ENCODE measurements at regions not wholly inside any gene's neighbourhood (a gene's known extent, or its start where the extent isn't known, plus 50 kb on each side); places are given as distances from the start of the nearest gene placed in this dataset.

DNA sequence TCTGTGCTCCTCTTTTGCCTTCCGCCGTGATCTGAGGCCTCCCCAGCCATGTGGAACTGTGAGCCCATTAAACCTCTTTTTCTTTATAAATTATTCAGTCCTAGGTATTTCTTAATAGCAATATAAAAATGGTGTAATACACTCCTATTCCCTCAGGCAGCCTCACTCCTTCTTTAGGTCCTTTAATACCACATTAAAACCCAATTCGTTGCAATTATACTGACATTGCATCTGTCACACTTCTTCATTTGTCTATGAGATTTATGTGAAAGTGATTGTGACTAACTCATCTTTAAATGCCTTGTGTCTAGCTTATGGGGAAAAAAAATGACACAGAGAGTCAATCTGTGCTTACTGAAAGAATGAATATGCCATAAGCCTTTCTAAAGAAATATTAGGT, 1035.2 kb upstream of the SLIT2 start:
- no peak for TF ChIP-seq POLR2AphosphoS5 (IDR thresholded peaks at IDR 0.05; ENCODE audit: low read depth, low read length)

DNA sequence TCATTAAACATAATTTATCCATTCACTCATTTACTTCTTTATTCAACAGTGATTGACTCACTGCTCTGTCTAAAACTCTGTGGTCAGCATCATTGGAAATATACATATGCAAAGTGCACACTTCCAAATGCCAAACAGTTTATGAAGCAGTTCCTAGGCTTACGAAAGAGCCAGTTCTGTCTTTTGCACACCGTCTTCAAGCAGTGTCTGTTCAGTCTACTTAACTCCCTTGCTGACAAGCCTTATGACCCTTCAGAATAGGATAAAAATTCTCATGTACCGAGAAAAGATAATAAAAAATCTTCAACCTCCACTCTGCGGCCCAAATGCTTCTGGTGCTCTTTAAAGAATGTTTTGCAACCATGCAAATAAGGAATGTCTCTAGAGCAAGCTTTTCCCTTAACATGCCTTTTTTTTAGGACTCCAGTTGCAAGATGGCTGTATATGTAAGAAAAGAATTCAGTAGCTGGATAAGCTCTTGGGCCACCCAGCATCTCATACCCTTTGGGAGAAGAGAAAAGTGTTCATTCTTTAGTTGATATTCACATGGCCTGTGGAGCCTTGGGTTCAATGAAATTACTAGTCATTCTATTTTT, 1037.0 kb upstream of the SLIT2 start:
- no peak for TF ChIP-seq SIN3A (IDR thresholded peaks at IDR 0.05; ENCODE audit: borderline replicate concordance, insufficient read depth, low read length)
- TF ChIP-seq REST (IDR thresholded peaks at IDR 0.05; ENCODE audit: insufficient read depth in 1 of 2, low read depth in 2 of 2, low read length in 2 of 2) = no peak
- TF ChIP-seq FOXP2 (optimal IDR thresholded peaks at IDR 0.05; ENCODE audit: borderline replicate concordance, extremely low read depth, extremely low read length, insufficient read depth) = no peak
- no peak for TF ChIP-seq TAF1 (IDR thresholded peaks at IDR 0.05; ENCODE audit: borderline replicate concordance, insufficient read depth, low read length)
- no peak for TF ChIP-seq POLR2AphosphoS5 (IDR thresholded peaks at IDR 0.05; ENCODE audit: low read depth, low read length)

DNA sequence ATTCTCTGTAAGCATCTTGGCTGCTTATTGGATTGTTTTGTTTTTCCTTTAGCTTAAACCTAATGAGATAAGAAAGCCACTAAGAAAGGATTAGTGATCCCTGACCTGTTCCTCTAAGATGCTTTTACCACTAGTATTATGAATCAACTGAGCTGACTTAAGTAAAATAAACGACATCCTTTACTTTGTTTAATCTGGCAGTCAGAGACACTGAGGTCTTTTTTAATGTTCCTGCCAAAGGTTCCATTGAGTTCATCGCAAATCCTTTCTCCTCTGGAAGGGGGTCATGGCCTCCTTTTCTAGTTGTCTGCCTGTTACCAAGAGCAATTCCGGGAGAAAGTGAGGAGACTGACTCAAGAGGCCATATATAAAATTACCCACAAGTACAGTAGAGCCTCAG, 1038.3 kb upstream of the SLIT2 start:
- TF ChIP-seq SIN3A (IDR thresholded peaks at IDR 0.05; ENCODE audit: borderline replicate concordance, insufficient read depth, low read length) (no peak), TAF1 (IDR thresholded peaks at IDR 0.05; ENCODE audit: borderline replicate concordance, insufficient read depth, low read length) (no peak), FOXP2 (optimal IDR thresholded peaks at IDR 0.05; ENCODE audit: borderline replicate concordance, extremely low read depth, extremely low read length, insufficient read depth) (no peak), REST (IDR thresholded peaks at IDR 0.05; ENCODE audit: insufficient read depth in 1 of 2, low read depth in 2 of 2, low read length in 2 of 2) (no peak), POLR2AphosphoS5 (IDR thresholded peaks at IDR 0.05; ENCODE audit: low read depth, low read length) (no peak)

- no peak for TF ChIP-seq TAF1 (IDR thresholded peaks at IDR 0.05; ENCODE audit: borderline replicate concordance, insufficient read depth, low read length)
- TF ChIP-seq SIN3A (IDR thresholded peaks at IDR 0.05; ENCODE audit: borderline replicate concordance, insufficient read depth, low read length) = no peak
- no peak for TF ChIP-seq REST (IDR thresholded peaks at IDR 0.05; ENCODE audit: insufficient read depth in 1 of 2, low read depth in 2 of 2, low read length in 2 of 2)
- no peak for TF ChIP-seq FOXP2 (optimal IDR thresholded peaks at IDR 0.05; ENCODE audit: borderline replicate concordance, extremely low read depth, extremely low read length, insufficient read depth)
- TF ChIP-seq POLR2AphosphoS5 (IDR thresholded peaks at IDR 0.05; ENCODE audit: low read depth, low read length) = no peak
These were observed 1045.9 kb upstream of the SLIT2 start for GRCh38 chr4:19205853-19206252.

GRCh38 chr4:19195696-19196095, 1056.0 kb upstream of the SLIT2 start:
- no peak for TF ChIP-seq SIN3A (IDR thresholded peaks at IDR 0.05; ENCODE audit: borderline replicate concordance, insufficient read depth, low read length)
- TF ChIP-seq POLR2AphosphoS5 (IDR thresholded peaks at IDR 0.05; ENCODE audit: low read depth, low read length) = no peak
- no peak for TF ChIP-seq REST (IDR thresholded peaks at IDR 0.05; ENCODE audit: insufficient read depth in 1 of 2, low read depth in 2 of 2, low read length in 2 of 2)
- no peak for TF ChIP-seq FOXP2 (optimal IDR thresholded peaks at IDR 0.05; ENCODE audit: borderline replicate concordance, extremely low read depth, extremely low read length, insufficient read depth)
- TF ChIP-seq TAF1 (IDR thresholded peaks at IDR 0.05; ENCODE audit: borderline replicate concordance, insufficient read depth, low read length) = no peak

Data from PFSK-1 (cell line).